HepG2 (cell line): ENCODE measurements at regions not wholly inside any gene's neighbourhood (a gene's known extent, or its start where the extent isn't known, plus 50 kb on each side); places are given as distances from the start of the nearest gene placed in this dataset.
A peak's percentile ranks its signal among the peaks of the same experiment; 100 is the strongest.

ENCODE experiments used
- ADNP ChIP-seq: sonication (generic); formaldehyde crosslinking; IDR thresholded peaks from 2 replicates; pipeline ENCODE4 v1.4.0; 2020; ENCODE audit warnings: missing genetic modification reagents
- CEBPB ChIP-seq: IDR thresholded peaks from 2 replicates; pipeline ENCODE4 v1.6.1; 2011; ENCODE audit warnings: low read depth, low read length, improper control_type of control experiment, borderline replicate concordance
- EEA1 ChIP-seq: sonication (generic); formaldehyde crosslinking; IDR thresholded peaks from 2 replicates; pipeline ENCODE4 v1.5.1; 2020; ENCODE audit warnings: mild to moderate bottlenecking, missing genetic modification reagents, borderline replicate concordance
- GATAD2A ChIP-seq: IDR thresholded peaks from 2 replicates; pipeline ENCODE4 v1.6.1; 2016
- HBP1 ChIP-seq: IDR thresholded peaks from 2 replicates; pipeline ENCODE4 v1.6.1; 2016; ENCODE audit warnings: low read depth, control low read depth
- IRF2 ChIP-seq: IDR thresholded peaks from 2 replicates; pipeline ENCODE4 v1.6.1; 2018; ENCODE audit warnings: missing genetic modification reagents, missing compliant biosample characterization
- KLF13 ChIP-seq: sonication (generic); formaldehyde crosslinking; IDR thresholded peaks from 2 replicates; pipeline ENCODE4 v1.4.0; 2020; ENCODE audit warnings: mild to moderate bottlenecking, missing genetic modification reagents
- LBX2 ChIP-seq: sonication (generic); formaldehyde crosslinking; IDR thresholded peaks from 2 replicates; pipeline ENCODE4 v1.5.0; 2020; ENCODE audit warnings: missing genetic modification reagents, mild to moderate bottlenecking, borderline replicate concordance
- ONECUT2 ChIP-seq: sonication (generic); formaldehyde crosslinking; IDR thresholded peaks from 2 replicates; pipeline ENCODE4 v1.4.0; 2020; ENCODE audit warnings: missing genetic modification reagents
- PHB2 ChIP-seq: fragments of 450-650 bp; IDR thresholded peaks from 2 replicates; pipeline ENCODE4 v1.6.1; 2018; ENCODE audit not compliant: partially characterized antibody
- RFX3 ChIP-seq: IDR thresholded peaks from 2 replicates; pipeline ENCODE4 v1.6.1; 2016; ENCODE audit warnings: missing biosample characterization, missing genetic modification reagents
- RFXANK ChIP-seq: IDR thresholded peaks from 2 replicates; pipeline ENCODE4 v1.6.1; 2016
- RFXAP ChIP-seq: sonication (generic); formaldehyde crosslinking; IDR thresholded peaks from 2 replicates; pipeline ENCODE4 v1.4.0; 2020; ENCODE audit warnings: missing genetic modification reagents, borderline replicate concordance
- SAP130 ChIP-seq: IDR thresholded peaks from 2 replicates; pipeline ENCODE4 v1.6.1; 2016; ENCODE audit warnings: low read depth
- SKI ChIP-seq: fragments of 450-650 bp; IDR thresholded peaks from one replicate; pipeline ENCODE4 v1.6.1; 2018; ENCODE audit warnings: mild to moderate bottlenecking; ENCODE audit not compliant: partially characterized antibody
- SRF ChIP-seq: IDR thresholded peaks from 2 replicates; pipeline ENCODE4 v1.6.1; 2011; ENCODE audit warnings: mild to moderate bottlenecking, low read depth, low read length, moderate library complexity
- SRY ChIP-seq: sonication (generic); formaldehyde crosslinking; IDR thresholded peaks from 2 replicates; pipeline ENCODE4 v1.8.0; 2022; ENCODE audit warnings: mild to moderate bottlenecking, missing genetic modification reagents
- STAG1 ChIP-seq: sonication (generic); formaldehyde crosslinking; IDR thresholded peaks from 2 replicates; pipeline ENCODE4 v1.4.0; 2020; ENCODE audit warnings: missing genetic modification reagents
- ZBTB1 ChIP-seq: sonication (generic); formaldehyde crosslinking; IDR thresholded peaks from 2 replicates; pipeline ENCODE4 v1.4.0; 2020; ENCODE audit warnings: missing genetic modification reagents, borderline replicate concordance
- ZBTB46 ChIP-seq: sonication (generic); formaldehyde crosslinking; IDR thresholded peaks from 2 replicates; pipeline ENCODE4 v1.4.0; 2020; ENCODE audit warnings: mild to moderate bottlenecking, missing genetic modification reagents, borderline replicate concordance
- ZFX ChIP-seq: sonication (generic); formaldehyde crosslinking; IDR thresholded peaks from 2 replicates; pipeline ENCODE4 v1.4.0; 2020; ENCODE audit warnings: mild to moderate bottlenecking, low read depth, missing genetic modification reagents, moderate library complexity
- TF ChIP-seq, protein P1 (sequence below): sonication (generic); formaldehyde crosslinking; IDR thresholded peaks from 2 replicates; pipeline ENCODE4 v1.4.0; 2020; ENCODE audit warnings: missing genetic modification reagents
- TF ChIP-seq, protein P2 (sequence below): sonication (generic); formaldehyde crosslinking; IDR thresholded peaks from 2 replicates; pipeline ENCODE4 v1.8.0; 2022; ENCODE audit warnings: low read depth, missing genetic modification reagents

- TF ChIP-seq, protein P1, sequence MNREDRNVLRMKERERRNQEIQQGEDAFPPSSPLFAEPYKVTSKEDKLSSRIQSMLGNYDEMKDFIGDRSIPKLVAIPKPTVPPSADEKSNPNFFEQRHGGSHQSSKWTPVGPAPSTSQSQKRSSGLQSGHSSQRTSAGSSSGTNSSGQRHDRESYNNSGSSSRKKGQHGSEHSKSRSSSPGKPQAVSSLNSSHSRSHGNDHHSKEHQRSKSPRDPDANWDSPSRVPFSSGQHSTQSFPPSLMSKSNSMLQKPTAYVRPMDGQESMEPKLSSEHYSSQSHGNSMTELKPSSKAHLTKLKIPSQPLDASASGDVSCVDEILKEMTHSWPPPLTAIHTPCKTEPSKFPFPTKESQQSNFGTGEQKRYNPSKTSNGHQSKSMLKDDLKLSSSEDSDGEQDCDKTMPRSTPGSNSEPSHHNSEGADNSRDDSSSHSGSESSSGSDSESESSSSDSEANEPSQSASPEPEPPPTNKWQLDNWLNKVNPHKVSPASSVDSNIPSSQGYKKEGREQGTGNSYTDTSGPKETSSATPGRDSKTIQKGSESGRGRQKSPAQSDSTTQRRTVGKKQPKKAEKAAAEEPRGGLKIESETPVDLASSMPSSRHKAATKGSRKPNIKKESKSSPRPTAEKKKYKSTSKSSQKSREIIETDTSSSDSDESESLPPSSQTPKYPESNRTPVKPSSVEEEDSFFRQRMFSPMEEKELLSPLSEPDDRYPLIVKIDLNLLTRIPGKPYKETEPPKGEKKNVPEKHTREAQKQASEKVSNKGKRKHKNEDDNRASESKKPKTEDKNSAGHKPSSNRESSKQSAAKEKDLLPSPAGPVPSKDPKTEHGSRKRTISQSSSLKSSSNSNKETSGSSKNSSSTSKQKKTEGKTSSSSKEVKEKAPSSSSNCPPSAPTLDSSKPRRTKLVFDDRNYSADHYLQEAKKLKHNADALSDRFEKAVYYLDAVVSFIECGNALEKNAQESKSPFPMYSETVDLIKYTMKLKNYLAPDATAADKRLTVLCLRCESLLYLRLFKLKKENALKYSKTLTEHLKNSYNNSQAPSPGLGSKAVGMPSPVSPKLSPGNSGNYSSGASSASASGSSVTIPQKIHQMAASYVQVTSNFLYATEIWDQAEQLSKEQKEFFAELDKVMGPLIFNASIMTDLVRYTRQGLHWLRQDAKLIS: no peak
- TF ChIP-seq SRY (CRISPR knock-in tag) (no peak), PHB2 (no peak), ZBTB46 (no peak), ADNP (CRISPR knock-in tag) (no peak), SKI (peak; percentile 30), IRF2 (CRISPR knock-in tag) (no peak), CEBPB (peak; percentile 41; the same call in 1 of the 2 replicates), LBX2 (CRISPR knock-in tag) (no peak), HBP1 (no peak), RFXANK (CRISPR knock-in tag) (no peak), ZFX (CRISPR knock-in tag) (peak; percentile 67), ONECUT2 (no peak), GATAD2A (no peak), KLF13 (CRISPR knock-in tag) (no peak), SRF (no peak), RFXAP (no peak), STAG1 (no peak), EEA1 (CRISPR knock-in tag) (no peak), RFX3 (CRISPR knock-in tag) (no peak), ZBTB1 (CRISPR knock-in tag) (no peak), SAP130 (peak; percentile 53)
- TF ChIP-seq, protein P2, sequence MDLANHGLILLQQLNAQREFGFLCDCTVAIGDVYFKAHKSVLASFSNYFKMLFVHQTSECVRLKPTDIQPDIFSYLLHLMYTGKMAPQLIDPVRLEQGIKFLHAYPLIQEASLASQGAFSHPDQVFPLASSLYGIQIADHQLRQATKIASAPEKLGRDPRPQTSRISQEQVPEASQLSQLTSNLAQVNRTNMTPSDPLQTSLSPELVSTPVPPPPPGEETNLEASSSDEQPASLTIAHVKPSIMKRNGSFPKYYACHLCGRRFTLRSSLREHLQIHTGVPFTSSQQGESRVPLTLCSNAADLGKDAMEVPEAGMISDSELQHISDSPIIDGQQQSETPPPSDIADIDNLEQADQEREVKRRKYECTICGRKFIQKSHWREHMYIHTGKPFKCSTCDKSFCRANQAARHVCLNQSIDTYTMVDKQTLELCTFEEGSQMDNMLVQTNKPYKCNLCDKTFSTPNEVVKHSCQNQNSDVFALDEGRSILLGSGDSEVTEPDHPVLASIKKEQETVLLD (CRISPR knock-in tag): peak; percentile 70; the same call in 1 of the 2 replicates
Measured at GRCh38 chr10:91162495-91163268, 57.8 kb upstream of the PCGF5 start (continued).
